Panc1 (cell line): ENCODE measurements at regions not wholly inside any gene's neighbourhood (a gene's known extent, or its start where the extent isn't known, plus 50 kb on each side); places are given as distances from the start of the nearest gene placed in this dataset.

Source experiments
- ATAC-seq: fragments of 200-7000 bp; cut with Tn5 transposase; 2 replicates; pipeline ENCODE4 v1.9.1; 2020; ENCODE audit warnings: mild to moderate bottlenecking, moderate library complexity
- BruUV-seq: library from RNA; stranded (reverse); fragments of 400-500 nt; replicated peaks from 2 replicates; lab custom pipeline; 2021; lab: Mats Ljungman, UMichigan
- CTCF ChIA-PET: fragments of 300-600 bp; sonication (Branson Sonifier 250); formaldehyde crosslinking; loops from one replicate; lab custom pipeline; 2022; ENCODE audit warnings: antibody characterized with exemption; lab: Charles Lee
- POLR2A ChIA-PET: fragments of 300-600 bp; sonication (Branson Sonifier 250); formaldehyde crosslinking; loops from one replicate; lab custom pipeline; 2022; ENCODE audit warnings: antibody characterized with exemption; lab: Charles Lee
- DNase-seq: peaks from one replicate; pipeline ENCODE4 v3.0.0-alpha.2; 2010; ENCODE audit warnings: low read depth, low spot score
- H3K27ac ChIP-seq: 2 replicates; pipeline ENCODE4 v1.5.1; 2011; ENCODE audit warnings: mild to moderate bottlenecking, low read length, inconsistent platforms
- H3K27me3 ChIP-seq: fragments of 200-500 bp; sonication (Bioruptor generic); 2 replicates; pipeline ENCODE4 v1.6.0; 2014; ENCODE audit warnings: low read length, inconsistent platforms; ENCODE audit not compliant: control insufficient read depth, insufficient read depth
- H3K36me3 ChIP-seq: fragments of 200-500 bp; sonication (Bioruptor generic); 2 replicates; pipeline ENCODE4 v1.5.1; 2014; ENCODE audit warnings: inconsistent platforms, mild to moderate bottlenecking, low read length, moderate library complexity; ENCODE audit not compliant: control insufficient read depth, insufficient read depth
- H3K4me1 ChIP-seq: 2 replicates; pipeline ENCODE4 v1.5.1; 2011; ENCODE audit warnings: inconsistent platforms, mild to moderate bottlenecking, low read length, moderate library complexity; ENCODE audit not compliant: control insufficient read depth, insufficient read depth
- H3K4me3 ChIP-seq, 2 experiments: 2 replicates each; pipeline ENCODE4 v1.5.1; 2011 to 2012; ENCODE audit warnings: low read depth in 2 of 2, low read length in 2 of 2, mild to moderate bottlenecking in 2 of 2, inconsistent platforms in 1 of 2, moderate library complexity in 1 of 2
- H3K9me3 ChIP-seq: fragments of 200-500 bp; sonication (Bioruptor generic); 2 replicates; pipeline ENCODE4 v1.5.1; 2014; ENCODE audit warnings: low read depth, mild to moderate bottlenecking, inconsistent platforms, low read length, moderate library complexity; ENCODE audit not compliant: control insufficient read depth, insufficient read depth
- CTCF ChIP-seq: fragments of 450-650 bp; IDR thresholded peaks from 2 replicates; pipeline ENCODE4 v1.5.1; 2017; ENCODE audit warnings: mild to moderate bottlenecking
- POLR2AphosphoS5 ChIP-seq: IDR thresholded peaks from 2 replicates; pipeline ENCODE4 v1.6.1; 2012; ENCODE audit warnings: mild to moderate bottlenecking, low read depth, low read length, moderate library complexity
- SIN3A ChIP-seq: IDR thresholded peaks from 2 replicates; pipeline ENCODE4 v1.6.1; 2012; ENCODE audit warnings: low read depth, mild to moderate bottlenecking, low read length, moderate library complexity, borderline replicate concordance; ENCODE audit not compliant: insufficient read depth
- TCF7L2 ChIP-seq: IDR thresholded peaks from 2 replicates; pipeline ENCODE4 v1.6.1; 2011; ENCODE audit warnings: mild to moderate bottlenecking, low read depth, low read length, inconsistent platforms
- in situ Hi-C: cut with HindIII; loops from 2 replicates; pipeline ENCODE4 v1.10.0; 2016; ENCODE audit warnings: low sequenced_read_pairs, low pct_unique_long_range_greater_than_20kb
- intact Hi-C: fragments of 100-400 bp; cut with micrococcal nuclease; formaldehyde crosslinking; loops from one replicate; pipeline ENCODE4 v1.10.0; 2022; ENCODE audit not compliant: unreplicated experiment
- TF ChIP-seq, protein P1 (sequence below), 2 experiments: IDR thresholded peaks; 2 replicates each; pipeline ENCODE4 v1.6.1; 2011 to 2012; ENCODE audit warnings: low read depth in 2 of 2, control low read depth in 1 of 2, low read length in 1 of 2, mild to moderate bottlenecking in 1 of 2, moderate library complexity in 1 of 2; ENCODE audit not compliant: insufficient read depth in 1 of 2

DNA sequence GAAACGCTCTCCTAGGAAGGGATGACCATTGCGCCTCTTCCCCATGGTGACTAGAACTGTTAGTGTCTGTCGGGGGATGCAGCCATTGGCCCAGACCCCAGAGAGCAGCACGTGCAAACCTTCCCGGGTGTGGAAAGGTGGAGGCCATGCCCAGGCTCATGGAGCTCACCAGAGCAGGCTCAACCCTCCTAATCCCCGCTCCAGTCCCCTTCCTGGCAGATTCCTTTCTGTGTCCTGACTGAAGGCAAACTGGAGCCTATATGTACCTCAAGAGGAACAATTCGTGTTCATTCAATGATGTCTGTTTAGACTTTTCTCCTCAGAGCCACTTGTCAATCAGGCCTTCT, 94.4 kb downstream of the RHOB start:
- no peaks in the 10 kb centered on the region for H3K9me3 ChIP-seq
- intact Hi-C loops (no loop called here), in situ Hi-C loops (no loop called here)
- no peak overlapping the region for H3K27ac ChIP-seq
- DNase-seq (no peak), ATAC-seq (no peak)
- H3K4me1 ChIP-seq = no peaks in the 10 kb centered on the region
- H3K36me3 ChIP-seq = no peaks in the 10 kb centered on the region
- no peaks in the 10 kb centered on the region for H3K27me3 ChIP-seq
- BruUV-seq = no TSS peak
- no peak overlapping the region for H3K4me3 ChIP-seq
- ChIA-PET POLR2A (no interaction called here), CTCF (no interaction called here)
- TF ChIP-seq TCF7L2 (no peak), SIN3A (no peak), CTCF (no peak), POLR2AphosphoS5 (no peak)
- TF ChIP-seq, protein P1, sequence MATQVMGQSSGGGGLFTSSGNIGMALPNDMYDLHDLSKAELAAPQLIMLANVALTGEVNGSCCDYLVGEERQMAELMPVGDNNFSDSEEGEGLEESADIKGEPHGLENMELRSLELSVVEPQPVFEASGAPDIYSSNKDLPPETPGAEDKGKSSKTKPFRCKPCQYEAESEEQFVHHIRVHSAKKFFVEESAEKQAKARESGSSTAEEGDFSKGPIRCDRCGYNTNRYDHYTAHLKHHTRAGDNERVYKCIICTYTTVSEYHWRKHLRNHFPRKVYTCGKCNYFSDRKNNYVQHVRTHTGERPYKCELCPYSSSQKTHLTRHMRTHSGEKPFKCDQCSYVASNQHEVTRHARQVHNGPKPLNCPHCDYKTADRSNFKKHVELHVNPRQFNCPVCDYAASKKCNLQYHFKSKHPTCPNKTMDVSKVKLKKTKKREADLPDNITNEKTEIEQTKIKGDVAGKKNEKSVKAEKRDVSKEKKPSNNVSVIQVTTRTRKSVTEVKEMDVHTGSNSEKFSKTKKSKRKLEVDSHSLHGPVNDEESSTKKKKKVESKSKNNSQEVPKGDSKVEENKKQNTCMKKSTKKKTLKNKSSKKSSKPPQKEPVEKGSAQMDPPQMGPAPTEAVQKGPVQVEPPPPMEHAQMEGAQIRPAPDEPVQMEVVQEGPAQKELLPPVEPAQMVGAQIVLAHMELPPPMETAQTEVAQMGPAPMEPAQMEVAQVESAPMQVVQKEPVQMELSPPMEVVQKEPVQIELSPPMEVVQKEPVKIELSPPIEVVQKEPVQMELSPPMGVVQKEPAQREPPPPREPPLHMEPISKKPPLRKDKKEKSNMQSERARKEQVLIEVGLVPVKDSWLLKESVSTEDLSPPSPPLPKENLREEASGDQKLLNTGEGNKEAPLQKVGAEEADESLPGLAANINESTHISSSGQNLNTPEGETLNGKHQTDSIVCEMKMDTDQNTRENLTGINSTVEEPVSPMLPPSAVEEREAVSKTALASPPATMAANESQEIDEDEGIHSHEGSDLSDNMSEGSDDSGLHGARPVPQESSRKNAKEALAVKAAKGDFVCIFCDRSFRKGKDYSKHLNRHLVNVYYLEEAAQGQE (IDR thresholded peaks at IDR 0.05; ENCODE audit: insufficient read depth in 1 of 2, low read depth in 2 of 2, low read length in 1 of 2) = no peak

- Histone ChIP-seq H3K4me3 (no peak overlapping the region), H3K27me3 (no peaks in the 10 kb centered on the region), H3K27ac (no peak overlapping the region), H3K4me1 (no peaks in the 10 kb centered on the region), H3K9me3 (no peaks in the 10 kb centered on the region), H3K36me3 (no peaks in the 10 kb centered on the region)
- BruUV-seq = no TSS peak
- ChIA-PET POLR2A (no interaction called here), CTCF (interaction anchor here (1.0 kb wide), 1 partner anchor 26 kb away, joined by 4 read pairs; no protein-coding TSS in a partner anchor)
- ATAC-seq (no peak), DNase-seq (no peak)
- intact Hi-C loops = no loop called here
- TF ChIP-seq TCF7L2 (no peak), CTCF (no peak)
- TF ChIP-seq, protein P1 (IDR thresholded peaks at IDR 0.05; ENCODE audit: insufficient read depth in 1 of 2, low read depth in 2 of 2, low read length in 1 of 2) = no peak
- in situ Hi-C loops = no loop called here
These were observed 94.8 kb downstream of the RHOB start for GRCh38 chr2:20541651-20542050.
